SHP77 treated with DMSO at 0.1 percent for 48 hours (cell line): ENCODE measurements at regions not wholly inside any gene's neighbourhood (a gene's known extent, or its start where the extent isn't known, plus 50 kb on each side); places are given as distances from the start of the nearest gene placed in this dataset.

ENCODE experiments used
- DNase-seq: peaks from one replicate; lab custom pipeline; 2025; lab: John Stamatoyannopoulos, UW

DNA sequence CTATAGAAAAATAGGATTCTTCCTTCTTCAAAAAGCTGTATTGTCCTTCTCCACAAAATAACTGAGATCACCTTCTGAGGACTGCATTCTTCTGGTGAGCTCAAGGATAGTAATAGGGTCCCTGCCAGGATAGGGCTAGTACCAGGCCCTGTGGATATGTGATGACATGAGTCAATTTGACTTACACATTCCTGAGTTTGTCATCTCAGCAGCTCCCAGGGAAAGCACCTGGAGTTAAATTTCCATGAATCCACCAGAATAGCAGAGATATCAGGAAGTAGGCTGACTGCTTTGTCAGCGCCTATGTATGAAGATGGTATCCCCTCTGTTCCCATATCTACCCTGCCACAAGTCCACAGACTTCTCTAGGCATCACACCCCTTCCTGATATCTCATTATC lies 225.8 kb downstream of the PMP22 start:
- no peak for DNase-seq

DNA sequence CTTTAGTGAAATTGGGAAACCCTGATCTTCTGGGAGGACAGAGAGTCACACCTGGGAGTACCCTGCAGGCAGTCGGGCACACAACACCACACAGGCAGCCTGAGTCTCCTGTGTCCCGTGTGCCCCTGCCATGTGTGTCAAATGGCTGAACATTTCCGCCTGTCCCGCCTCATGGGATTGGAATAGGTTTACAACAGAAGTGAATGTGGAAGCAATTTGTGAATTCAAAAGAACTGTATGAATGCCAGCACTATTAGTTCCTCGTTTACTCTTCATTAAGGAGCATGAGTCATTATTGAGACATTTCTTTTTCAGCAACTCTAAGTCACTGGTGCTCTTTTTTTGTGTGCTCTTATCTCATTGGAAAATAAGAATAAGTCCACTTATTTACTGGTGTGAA lies 226.5 kb downstream of the PMP22 start:
- no peak for DNase-seq

DNA sequence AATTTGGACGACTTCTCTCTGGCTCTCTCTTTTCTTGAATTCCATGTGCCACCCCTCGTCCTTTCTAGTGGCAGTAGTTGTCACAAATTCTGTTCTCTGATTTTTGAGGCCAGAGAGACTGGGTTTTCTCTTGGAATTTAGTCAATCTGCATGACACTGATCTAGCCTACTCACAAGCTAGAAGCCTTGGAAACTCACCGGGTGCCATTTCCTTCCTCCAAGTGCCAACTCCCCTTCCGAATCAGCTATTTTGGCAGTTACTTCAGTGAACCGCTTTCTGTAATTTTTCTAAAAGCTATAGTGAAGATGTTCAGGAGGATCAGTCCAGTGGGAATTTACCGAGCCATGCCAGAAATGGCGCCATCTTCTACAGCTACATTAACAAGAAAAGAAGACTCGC lies 228.9 kb downstream of the PMP22 start:
- DNase-seq: no peak

DNA sequence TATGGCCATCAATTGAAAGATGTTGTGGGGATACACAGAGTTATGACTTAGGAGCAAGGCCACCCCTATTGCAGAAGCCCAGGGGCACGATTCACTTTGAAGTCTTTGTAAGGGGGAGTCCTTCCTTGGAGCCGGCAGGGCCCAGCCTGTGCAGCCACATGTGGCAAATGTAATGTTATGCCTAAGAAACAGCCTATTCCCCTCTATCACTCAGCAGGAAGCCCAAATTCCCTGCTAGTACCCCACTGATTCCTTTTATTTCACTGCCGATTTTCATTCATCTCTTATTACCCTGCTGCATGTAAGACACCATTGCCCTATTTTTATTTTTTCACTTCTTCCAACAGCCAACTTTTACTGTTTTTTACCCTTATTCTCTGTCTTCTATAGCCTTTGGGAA lies 233.2 kb downstream of the PMP22 start:
- no peak for DNase-seq

DNA sequence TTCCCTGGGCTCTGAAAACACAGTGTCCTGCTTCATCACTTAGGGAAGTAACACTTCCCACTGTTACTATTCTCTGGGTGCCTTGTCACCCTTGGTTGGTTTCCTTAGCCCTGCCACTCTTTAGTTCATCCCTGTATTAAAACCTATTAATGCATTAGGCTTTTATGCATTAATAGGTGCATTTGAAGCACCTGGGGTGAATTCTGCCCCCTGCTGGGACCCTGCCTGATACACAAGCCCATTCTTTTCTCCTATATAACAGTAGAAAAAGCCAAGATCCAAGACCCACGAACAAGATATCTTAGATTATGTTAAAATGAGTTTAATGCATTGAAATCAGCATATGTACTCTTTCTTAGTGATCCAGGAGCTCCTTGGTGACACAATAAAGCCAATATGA lies 235.7 kb downstream of the PMP22 start:
- no peak for DNase-seq

DNA sequence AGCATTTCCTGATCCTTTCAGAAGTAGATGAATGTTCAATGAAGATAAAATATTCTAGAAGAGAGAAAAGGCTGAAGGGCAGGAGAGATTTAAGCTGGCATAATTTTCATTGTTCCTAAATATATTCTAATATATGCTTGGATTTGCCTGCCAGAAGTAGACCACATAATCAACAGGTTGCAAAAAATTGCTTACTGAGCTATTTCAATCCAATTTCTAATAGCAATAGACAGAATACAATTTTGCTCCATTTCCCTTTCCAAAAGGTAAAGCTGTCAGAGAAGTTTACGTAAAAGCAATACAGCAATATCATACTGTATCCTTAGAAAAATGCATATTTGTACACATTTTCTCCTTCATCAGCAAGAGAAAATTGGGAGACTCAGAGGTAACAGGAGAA lies 237.3 kb downstream of the PMP22 start:
- no peak for DNase-seq

DNA sequence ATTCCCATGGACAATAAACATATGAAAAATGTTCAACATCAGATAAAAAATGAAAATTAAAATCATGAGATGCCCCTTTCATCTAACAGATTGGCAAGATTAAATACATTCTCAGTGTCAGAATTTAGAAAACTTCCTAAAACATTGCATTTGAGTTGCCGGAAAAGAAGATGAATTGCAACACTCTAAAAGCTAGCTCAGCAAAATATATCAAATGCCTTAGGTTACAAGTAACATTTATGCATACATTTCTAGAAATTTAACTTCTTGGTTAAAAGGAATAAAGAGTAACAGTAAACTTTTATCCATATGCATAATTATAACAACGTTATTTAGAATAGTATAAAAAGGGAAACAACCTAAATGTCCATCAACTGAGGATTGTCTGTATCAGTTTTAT lies 239.0 kb downstream of the PMP22 start:
- DNase-seq: no peak

DNA sequence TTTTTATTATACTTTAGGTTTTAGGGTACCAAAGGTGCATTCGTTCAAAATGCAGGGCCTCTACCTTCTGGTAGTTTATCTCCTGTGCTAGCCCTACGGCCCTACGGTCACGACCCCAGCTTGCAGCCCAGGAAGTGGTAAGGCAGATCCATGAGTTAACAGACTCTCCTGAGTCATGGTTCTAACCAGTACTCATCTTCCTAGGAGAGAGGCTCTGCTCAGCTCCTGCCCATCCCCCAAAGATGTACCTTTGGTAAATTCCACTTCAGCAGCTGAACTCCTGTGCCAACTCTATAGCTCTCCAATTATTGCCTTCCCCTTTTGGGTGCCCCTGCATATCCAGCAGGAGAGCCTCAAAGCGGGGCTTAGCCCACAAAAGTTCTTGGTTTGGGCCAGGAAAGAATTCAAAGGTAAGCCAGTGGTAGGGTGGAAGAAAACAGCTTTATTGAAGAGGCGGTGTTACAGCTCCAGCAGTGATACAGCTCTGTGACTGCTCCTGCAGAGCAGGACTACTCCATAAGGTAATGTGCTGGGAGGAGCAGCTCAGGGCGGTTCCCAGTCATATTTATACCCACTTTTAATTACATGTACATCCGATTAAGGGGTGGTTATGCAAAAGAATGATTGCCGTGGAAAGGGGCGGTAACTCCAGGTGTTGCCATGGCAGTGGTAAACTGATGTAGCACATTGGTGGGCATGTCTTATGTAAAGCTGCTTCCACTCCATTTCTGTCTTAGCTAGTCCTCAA lies 241.4 kb downstream of the PMP22 start:
- no peak for DNase-seq

DNA sequence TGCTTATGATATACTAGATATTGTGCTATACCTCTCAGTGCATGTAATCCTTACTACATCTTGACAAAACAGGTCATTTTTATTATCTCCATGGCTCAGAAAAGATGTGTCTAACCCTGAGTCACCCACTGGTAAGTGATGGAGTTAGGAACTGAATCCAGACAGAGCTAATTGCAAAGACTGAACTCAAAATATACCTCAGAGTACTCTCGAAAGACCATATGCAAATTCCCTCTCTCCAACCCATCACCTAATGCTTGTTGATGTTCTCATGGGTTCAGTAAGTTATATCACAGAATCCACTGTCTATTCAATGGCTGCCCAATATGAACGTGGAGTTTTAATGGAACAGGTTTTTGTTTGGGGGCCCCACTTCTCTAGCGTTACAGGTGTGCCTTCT lies 246.0 kb downstream of the PMP22 start:
- DNase-seq: no peak

DNA sequence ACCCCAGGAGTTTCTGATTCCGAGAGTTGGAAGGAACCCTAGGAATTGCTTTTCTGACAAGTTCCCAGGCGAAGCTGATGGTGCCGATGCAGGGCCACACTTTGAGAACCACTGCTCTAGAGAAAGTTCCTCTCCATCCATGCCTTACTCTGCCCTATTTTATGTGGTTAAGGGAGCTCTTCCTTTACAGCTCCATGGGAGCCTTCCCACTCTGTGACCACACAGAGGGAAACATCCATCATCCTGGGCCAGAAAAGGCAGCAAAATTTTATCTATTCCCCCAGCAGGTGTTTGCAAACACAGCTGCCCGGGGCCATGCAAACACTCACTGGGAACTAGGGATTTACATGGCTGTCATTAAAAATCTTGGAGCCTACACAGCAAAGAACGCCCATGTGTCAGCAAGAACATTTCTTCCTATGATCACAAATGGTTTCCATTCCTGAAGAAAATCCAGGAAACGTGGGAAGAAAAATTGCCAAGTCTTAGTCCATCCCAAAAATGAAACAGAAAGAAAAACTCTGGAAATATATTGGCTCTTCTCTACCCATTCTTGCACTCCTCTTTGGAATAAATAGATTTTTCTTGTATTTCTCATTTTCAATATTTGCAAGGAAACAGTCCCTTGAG lies 252.7 kb downstream of the PMP22 start:
- peak; percentile 9 for DNase-seq

DNA sequence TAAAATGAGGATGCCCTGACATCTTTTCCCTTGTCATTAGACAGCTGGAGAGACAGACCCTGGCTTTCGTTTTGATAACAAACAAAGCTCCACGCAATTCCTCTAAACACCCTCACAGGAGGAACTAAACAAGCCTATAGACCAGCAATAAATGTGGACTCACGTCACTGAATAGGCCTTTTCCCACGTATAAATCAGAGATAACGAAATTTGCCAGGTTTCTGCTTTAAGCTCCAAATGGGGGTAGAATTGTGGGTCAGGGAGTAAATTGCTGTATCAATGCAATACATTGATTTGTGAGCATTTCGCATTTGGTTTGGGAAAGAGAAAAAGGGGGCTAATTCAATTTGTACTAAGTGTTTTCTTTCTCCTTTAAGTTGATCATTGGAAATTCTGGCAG lies 256.0 kb downstream of the PMP22 start:
- no peak for DNase-seq

DNA sequence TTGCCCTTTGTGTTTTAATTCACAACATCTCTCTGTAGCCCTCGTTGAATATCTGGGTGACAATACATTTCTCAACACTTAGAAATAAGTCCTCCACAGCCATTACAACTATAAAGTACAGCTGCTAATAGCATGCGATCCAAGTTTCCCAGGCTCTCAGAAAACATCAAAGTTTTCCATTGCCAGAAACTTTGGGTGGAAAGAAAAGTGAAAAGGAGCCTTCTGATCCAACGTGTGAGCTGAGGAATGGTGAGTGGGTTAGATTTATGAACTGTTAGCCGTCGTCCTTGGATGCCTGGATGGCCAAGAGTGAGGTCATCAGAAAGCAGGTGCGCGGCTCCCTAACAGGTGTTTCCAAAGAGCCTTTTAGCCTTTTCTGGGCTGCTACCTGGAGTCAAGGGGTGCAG lies 258.0 kb downstream of the PMP22 start:
- DNase-seq: no peak

DNA sequence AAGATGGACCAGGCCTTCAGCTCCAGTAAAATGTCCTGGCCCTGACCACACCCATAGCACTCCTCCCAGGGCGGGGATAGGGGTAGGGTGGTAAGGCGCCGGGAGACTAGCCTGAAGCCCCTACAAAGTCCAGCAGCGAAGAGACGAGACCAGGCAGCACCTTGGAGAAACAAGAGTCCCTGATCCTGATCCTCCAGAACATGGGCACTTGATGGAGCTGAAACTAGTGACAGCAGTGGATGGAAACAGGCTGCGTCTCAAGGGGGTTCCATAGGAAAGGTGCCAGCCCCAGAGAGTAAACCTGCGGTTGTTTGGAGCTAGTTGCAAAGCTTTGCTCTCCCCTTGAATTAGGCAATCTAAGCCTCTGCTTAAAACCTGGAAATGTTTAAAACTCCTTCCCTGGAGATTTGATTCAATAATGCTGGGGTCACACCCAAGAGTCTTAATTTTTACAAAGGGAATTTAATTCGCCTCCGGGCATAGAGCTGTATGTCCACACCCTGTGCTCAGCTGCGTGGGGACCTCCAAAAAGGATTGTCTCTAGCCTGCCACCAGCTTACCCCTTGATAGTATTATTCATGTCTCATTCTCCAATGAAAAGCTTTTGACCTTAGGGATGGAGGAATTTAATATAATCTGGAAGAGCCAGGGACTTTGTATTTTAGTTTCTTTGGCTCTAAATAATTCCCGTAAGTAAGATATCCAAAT lies 258.6 kb downstream of the PMP22 start:
- DNase-seq: no peak

DNA sequence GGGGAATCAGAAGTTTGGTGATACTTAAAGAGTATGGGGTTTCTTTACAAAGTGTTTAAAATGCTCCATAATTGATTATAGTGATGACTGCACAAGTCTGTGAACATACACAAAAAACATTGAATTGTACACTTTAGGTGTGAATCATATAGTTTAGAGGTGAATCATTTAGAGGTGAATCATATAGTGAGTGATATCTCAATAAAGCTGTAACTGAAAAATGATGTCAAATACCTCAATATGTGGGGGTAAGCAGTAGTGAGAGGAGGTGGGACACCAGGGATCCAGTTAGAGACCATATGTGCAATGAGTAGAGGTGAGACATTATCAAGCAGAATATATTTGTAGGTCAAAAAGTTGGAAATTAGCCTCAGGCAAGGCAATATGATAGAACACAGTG lies 264.5 kb downstream of the PMP22 start:
- DNase-seq: no peak

DNA sequence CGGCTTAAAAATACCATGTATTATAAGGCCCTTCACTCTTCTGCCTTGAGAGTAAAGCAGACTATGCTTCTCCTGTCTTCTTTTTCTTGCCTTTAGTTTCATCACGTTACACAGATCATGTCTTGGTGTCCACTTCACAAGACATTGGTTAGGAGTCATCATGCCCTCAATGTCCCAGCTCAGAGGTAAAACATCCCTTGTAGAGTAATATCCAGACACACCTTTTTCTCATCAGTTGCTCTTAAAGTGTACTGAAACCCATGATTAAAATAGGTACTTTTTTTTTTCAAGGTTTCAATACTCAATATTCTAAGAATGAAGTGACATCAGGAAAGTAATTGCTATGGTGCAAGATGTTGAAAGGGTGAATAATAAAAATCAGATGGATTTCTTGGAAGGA lies 267.8 kb downstream of the PMP22 start:
- DNase-seq: no peak

DNA sequence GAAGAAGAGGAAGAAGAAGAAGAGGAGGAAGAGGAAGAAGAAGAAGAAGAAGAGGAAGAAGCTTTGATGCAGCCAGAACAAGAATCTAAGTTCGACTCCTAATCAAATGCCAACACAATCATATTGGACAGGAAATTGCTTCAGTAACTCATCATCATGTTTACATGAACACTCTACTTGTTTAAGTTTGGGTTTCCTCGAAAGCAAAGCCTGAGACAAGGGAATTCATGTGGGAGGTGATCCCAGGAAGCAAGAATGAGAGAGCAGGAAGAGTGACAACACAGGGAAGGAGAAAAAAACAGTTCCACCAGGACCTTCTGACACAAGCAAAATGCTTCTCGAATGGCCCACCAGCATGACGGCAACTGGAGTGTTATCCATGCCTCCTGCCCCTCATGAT lies 279.0 kb downstream of the PMP22 start:
- no peak for DNase-seq

DNA sequence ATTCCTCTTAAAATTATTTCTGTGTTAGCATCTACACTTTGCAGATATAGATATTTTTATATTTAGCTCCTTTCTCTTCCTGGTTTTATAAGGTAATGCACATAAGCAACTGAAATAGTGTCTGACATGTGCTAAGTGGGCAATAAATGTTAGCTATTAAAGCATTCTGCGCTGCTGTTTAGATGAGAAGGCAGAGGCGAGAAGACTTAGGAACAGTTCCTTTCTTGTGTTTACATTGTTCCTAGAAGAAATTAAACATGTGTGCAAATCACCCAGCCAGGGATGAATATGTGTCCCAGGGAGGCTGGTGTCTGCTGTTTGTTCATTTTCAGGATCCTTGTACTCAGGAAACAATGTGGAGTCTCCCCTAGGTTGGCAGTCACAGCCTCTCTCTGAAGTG lies 292.3 kb downstream of the PMP22 start:
- no peak for DNase-seq

DNA sequence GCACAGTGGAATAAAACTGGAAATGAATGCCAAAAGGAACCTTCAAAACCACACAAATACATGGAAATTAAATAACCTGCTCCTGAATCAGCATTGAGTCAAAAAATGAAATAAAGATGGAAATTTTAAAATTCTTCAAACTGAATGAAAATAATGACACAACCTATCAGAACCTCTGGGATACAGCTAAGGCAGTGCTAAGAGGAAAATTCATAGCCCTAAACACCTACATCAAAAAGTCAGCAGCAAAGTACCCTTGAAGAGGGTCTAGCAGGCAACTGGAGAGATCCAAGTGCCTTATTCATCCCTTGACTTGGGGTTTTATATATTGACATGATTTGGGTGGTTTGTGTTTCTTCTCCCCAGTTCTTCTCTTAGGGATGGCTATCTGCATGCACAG lies 294.1 kb downstream of the PMP22 start:
- DNase-seq: no peak

DNA sequence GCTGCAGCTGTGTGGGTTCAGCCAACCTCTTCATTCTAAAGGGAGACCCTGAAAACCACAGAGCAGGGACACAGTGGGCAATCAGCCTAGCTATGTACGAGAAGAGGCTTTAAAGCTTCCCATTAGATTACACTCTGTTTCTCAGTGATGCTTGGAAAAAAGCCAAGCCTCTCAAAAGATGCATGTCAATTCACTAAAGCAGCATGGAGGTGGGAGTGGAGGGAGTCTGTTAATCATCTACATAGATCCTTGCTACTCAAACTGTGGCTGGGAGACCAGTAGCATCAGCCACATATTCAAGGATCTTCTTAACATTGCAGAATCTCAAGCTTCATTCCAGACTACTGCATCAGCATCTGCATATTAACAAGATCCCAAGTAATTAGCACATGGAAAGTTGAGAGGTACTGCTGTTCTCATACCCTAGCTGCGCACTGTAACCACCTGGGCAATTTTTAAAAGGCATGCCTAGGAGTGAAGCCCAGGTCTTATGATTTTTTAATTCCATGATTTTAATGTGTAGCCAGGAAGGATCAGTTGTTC lies 305.9 kb downstream of the PMP22 start:
- no peak for DNase-seq

DNA sequence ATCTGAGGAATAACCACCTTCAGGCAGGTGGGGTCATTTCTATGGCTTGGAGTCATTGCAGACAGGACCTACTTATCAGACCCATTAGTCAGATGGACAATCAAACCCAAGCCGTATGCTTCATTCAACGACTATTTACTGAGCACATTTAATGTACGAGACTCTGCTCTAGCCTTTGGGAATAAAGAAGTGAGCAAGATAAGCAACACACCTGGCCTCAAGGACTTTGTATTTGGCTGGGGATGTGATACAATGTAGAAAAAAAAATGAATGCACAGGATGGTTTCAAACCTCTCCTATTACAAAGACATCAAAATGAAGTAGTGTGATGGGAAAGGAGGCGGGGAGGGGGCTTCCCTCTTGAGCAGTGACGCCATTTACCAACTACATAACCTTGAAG lies 311.7 kb downstream of the PMP22 start:
- no peak for DNase-seq

DNA sequence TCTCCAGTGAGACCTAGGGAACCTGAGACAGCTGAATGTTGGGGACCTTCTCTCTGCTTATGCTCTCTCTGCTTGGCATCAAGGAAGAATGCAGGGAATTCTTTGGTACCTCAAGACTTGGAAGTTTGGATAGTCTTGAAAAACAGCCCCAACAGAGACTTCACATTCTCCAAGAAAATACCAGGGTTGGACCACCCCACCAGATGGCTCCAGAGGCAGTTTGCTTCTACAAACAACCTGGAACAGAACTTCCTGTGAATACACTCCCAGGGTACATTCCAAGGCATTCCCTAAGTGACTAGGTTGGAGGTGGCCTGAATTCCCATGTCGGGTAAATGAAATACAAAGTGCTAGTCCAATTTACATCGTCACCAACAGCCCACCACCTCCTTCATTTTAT lies 314.4 kb downstream of the PMP22 start:
- no peak for DNase-seq

DNA sequence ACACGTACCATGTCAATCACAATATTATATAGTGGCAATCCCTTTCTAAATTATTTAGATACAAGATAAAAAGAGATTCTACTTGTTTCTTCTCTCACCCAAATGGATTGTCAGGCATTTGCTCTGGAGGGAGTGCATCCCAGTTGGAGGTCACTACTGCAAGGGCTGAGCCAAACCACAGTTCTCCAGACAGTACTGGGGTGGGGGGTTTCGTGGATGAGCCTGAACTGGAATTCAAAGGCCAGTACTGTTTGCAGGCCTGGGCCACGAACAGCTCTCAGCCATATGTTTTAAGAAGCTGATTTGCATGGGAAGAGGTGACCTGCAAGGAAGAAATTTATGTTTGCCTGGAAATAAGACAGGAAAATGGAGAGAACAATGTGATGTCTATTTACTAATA lies 314.9 kb downstream of the PMP22 start:
- no peak for DNase-seq

DNA sequence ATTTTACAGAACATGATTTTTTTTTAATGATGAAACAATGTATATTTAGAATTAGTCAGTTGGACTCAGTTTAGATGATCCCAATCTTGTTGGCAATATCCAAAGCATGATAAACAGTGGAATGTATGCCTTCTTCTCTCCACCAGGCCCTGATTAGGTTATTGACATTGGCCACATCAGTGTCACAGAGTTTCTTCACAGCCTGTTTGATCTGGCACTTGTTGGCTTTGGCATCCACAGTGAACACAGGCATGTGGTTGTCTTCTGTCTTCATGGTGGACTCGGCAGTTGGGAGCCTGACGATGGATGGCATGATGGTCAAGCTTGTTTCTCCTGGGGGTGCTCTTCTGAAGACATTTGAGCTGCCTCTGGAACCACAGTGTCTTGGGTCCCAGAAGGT lies 317.5 kb downstream of the PMP22 start:
- no peak for DNase-seq
